MM.1S (cell line): ENCODE measurements at regions not wholly inside any gene's neighbourhood (a gene's known extent, or its start where the extent isn't known, plus 50 kb on each side); places are given as distances from the start of the nearest gene placed in this dataset.

ENCODE experiments used
- EZH2 ChIP-seq: fragments of 300-600 bp; sonication (generic); optimal IDR thresholded peaks from 2 replicates; pipeline ENCODE3; 2017; ENCODE audit warnings: low read depth, mild to moderate bottlenecking, antibody characterized with exemption, low read length, mixed read lengths
- EZH2phosphoT487 ChIP-seq: fragments of 300-600 bp; sonication (generic); IDR thresholded peaks from 2 replicates; pipeline ENCODE4 v1.6.1; 2018; ENCODE audit warnings: antibody characterized with exemption, low read length
- TF ChIP-seq, protein P1 (sequence below): fragments of 300-600 bp; sonication (generic); IDR thresholded peaks from 2 replicates; pipeline ENCODE4 v1.5.1; 2016; ENCODE audit warnings: antibody characterized with exemption, low read length, mixed read lengths

- TF ChIP-seq, protein P1, sequence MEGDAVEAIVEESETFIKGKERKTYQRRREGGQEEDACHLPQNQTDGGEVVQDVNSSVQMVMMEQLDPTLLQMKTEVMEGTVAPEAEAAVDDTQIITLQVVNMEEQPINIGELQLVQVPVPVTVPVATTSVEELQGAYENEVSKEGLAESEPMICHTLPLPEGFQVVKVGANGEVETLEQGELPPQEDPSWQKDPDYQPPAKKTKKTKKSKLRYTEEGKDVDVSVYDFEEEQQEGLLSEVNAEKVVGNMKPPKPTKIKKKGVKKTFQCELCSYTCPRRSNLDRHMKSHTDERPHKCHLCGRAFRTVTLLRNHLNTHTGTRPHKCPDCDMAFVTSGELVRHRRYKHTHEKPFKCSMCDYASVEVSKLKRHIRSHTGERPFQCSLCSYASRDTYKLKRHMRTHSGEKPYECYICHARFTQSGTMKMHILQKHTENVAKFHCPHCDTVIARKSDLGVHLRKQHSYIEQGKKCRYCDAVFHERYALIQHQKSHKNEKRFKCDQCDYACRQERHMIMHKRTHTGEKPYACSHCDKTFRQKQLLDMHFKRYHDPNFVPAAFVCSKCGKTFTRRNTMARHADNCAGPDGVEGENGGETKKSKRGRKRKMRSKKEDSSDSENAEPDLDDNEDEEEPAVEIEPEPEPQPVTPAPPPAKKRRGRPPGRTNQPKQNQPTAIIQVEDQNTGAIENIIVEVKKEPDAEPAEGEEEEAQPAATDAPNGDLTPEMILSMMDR = no peak
- TF ChIP-seq EZH2 (no peak), EZH2phosphoT487 (no peak)
These were observed 541.2 kb downstream of the BUD13 start for GRCh38 chr11:116231543-116231942.
